Liver (tissue), 8 donors: ENCODE measurements at regions not wholly inside any gene's neighbourhood (a gene's known extent, or its start where the extent isn't known, plus 50 kb on each side); places are given as distances from the start of the nearest gene placed in this dataset.

Experiments used
- DNase-seq: peaks from one replicate; pipeline ENCODE4 v3.0.0-alpha.2; 2017; ENCODE audit warnings: low spot score
- H3K27ac ChIP-seq, 2 donors: one replicate each; pipeline ENCODE4 v1.7.0; 2013; ENCODE audit warnings: inconsistent platforms in 2 of 2, low read length in 2 of 2, control low read depth in 1 of 2, low read depth in 1 of 2, mild to moderate bottlenecking in 1 of 2
- H3K27me3 ChIP-seq, 4 donors: one replicate each; pipeline versions ENCODE4 v1.6.1 to v1.7.0; 2013; ENCODE audit warnings: low read length in 3 of 4, inconsistent platforms in 1 of 4, mild to moderate bottlenecking in 1 of 4, moderate library complexity in 1 of 4; ENCODE audit not compliant: control insufficient read depth in 4 of 4, insufficient read depth in 4 of 4
- H3K36me3 ChIP-seq, 4 donors: one replicate each; pipeline versions ENCODE4 v1.6.1 to v1.7.0; 2013; ENCODE audit warnings: low read length in 3 of 4, mild to moderate bottlenecking in 3 of 4, low read depth in 1 of 4, moderate library complexity in 1 of 4; ENCODE audit not compliant: control insufficient read depth in 4 of 4, insufficient read depth in 3 of 4
- H3K4me1 ChIP-seq, 4 donors: one replicate each; pipeline versions ENCODE4 v1.6.1 to v1.7.0; 2013; ENCODE audit warnings: low read length in 3 of 4, mild to moderate bottlenecking in 3 of 4, moderate library complexity in 1 of 4; ENCODE audit not compliant: control insufficient read depth in 4 of 4, insufficient read depth in 4 of 4
- H3K4me3 ChIP-seq, 3 donors: one replicate each; pipeline versions ENCODE4 v1.6.1 to v1.7.0; 2013; ENCODE audit warnings: low read length in 3 of 3, control low read depth in 1 of 3, low read depth in 1 of 3, mild to moderate bottlenecking in 1 of 3
- H3K9ac ChIP-seq, 2 donors: one replicate each; pipeline ENCODE4 v1.7.0; 2013; ENCODE audit warnings: low read length in 2 of 2, mild to moderate bottlenecking in 2 of 2, moderate library complexity in 2 of 2, control low read depth in 1 of 2, low read depth in 1 of 2
- H3K9me3 ChIP-seq, 4 donors: one replicate each; pipeline versions ENCODE4 v1.6.1 to v1.7.0; 2013; ENCODE audit warnings: low read length in 3 of 4; ENCODE audit not compliant: control insufficient read depth in 4 of 4
- EGR1 ChIP-seq, 2 donors: IDR thresholded peaks; 2 replicates each; pipeline ENCODE4 v1.6.1; 2016 to 2018; ENCODE audit warnings: antibody characterized with exemption in 2 of 2, low read depth in 2 of 2
- FOXA1 ChIP-seq: IDR thresholded peaks from 2 replicates; pipeline ENCODE4 v1.6.1; 2016; ENCODE audit warnings: antibody characterized with exemption
- FOXA2 ChIP-seq: IDR thresholded peaks from 2 replicates; pipeline ENCODE4 v1.6.1; 2016; ENCODE audit warnings: antibody characterized with exemption
- GABPA ChIP-seq, 2 donors: IDR thresholded peaks in 1 of 2; conservative IDR thresholded peaks in 1 of 2; 2 replicates each; pipeline ENCODE4 v1.6.1; 2016; ENCODE audit warnings: antibody characterized with exemption in 2 of 2, mild to moderate bottlenecking in 1 of 2, moderate library complexity in 1 of 2
- HNF4A ChIP-seq, 2 donors: conservative IDR thresholded peaks; 2 replicates each; pipeline ENCODE4 v1.6.1; 2016; ENCODE audit warnings: antibody characterized with exemption in 2 of 2, mild to moderate bottlenecking in 2 of 2
- HNF4G ChIP-seq: IDR thresholded peaks from 2 replicates; pipeline ENCODE4 v1.6.1; 2016; ENCODE audit warnings: antibody characterized with exemption
- JUND ChIP-seq, 2 donors: IDR thresholded peaks; 2 replicates each; pipeline ENCODE4 v1.6.1; 2016; ENCODE audit warnings: antibody characterized with exemption in 2 of 2
- NR2F2 ChIP-seq: IDR thresholded peaks from 2 replicates; pipeline ENCODE4 v1.6.1; 2016; ENCODE audit warnings: antibody characterized with exemption
- RAD21 ChIP-seq, 2 donors: IDR thresholded peaks; 2 replicates each; pipeline ENCODE4 v1.6.1; 2016; ENCODE audit warnings: antibody characterized with exemption in 2 of 2, mild to moderate bottlenecking in 2 of 2
- RXRA ChIP-seq, 2 donors: IDR thresholded peaks; 2 replicates each; pipeline ENCODE4 v1.6.1; 2017 to 2018; ENCODE audit warnings: antibody characterized with exemption in 2 of 2, mild to moderate bottlenecking in 1 of 2
- SP1 ChIP-seq: IDR thresholded peaks from 2 replicates; pipeline ENCODE4 v1.6.1; 2018; ENCODE audit warnings: antibody characterized with exemption, mild to moderate bottlenecking
- YY1 ChIP-seq: IDR thresholded peaks from 2 replicates; pipeline ENCODE4 v1.6.1; 2016; ENCODE audit warnings: antibody characterized with exemption, mild to moderate bottlenecking
- WGBS: extraction: QIAGEN DNeasy Blood & Tissue Kit; methylation state at CpG from one replicate; pipeline ENCODE4 v1.1.7; 2013; 5-methylcytosine and 5-hydroxymethylcytosine counted together
- TF ChIP-seq, protein P1 (sequence below): fragments of 150-350 bp; IDR thresholded peaks from 2 replicates; pipeline ENCODE4 v1.5.1; 2017; ENCODE audit warnings: improper control_type of control experiment, low read depth, low read length; ENCODE audit not compliant: missing input control
- TF ChIP-seq, protein P2 (sequence below): IDR thresholded peaks from 2 replicates; pipeline ENCODE4 v1.6.1; 2016; ENCODE audit warnings: antibody characterized with exemption, mild to moderate bottlenecking
- TF ChIP-seq, protein P3 (sequence below): IDR thresholded peaks from 2 replicates; pipeline ENCODE4 v1.6.1; 2016; ENCODE audit warnings: antibody characterized with exemption
- TF ChIP-seq, protein P4 (sequence below): IDR thresholded peaks from 2 replicates; pipeline ENCODE4 v1.6.1; 2016; ENCODE audit warnings: antibody characterized with exemption
- TF ChIP-seq, protein P5 (sequence below): IDR thresholded peaks from 2 replicates; pipeline ENCODE4 v1.6.1; 2016; ENCODE audit warnings: antibody characterized with exemption
- donor health status: healthy.
- donor health status: healthy.
- donor health status: healthy.
- donor health status: healthy.
- donor health status: healthy.

DNA sequence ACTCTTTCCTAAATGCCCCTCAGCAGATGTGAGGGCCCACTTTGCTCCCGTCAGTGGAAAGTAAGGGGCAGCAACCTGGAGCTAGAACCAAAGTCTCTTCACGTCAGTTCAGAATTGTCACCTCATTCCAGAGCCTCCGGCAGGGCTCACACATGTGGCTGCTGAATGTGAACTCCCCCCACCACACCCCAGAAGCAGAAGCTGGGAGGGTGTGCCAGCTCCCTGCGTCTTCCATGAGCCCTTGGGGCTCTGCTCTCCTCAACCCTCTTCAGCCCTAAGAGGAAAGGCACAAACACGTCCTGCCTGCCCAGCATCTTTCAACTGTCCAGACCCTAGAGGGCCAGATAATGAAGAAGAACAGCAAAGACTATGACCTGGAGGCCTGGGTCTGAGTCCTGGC, 105.3 kb downstream of the SALL1 start (continued):
- TF ChIP-seq, protein P1, sequence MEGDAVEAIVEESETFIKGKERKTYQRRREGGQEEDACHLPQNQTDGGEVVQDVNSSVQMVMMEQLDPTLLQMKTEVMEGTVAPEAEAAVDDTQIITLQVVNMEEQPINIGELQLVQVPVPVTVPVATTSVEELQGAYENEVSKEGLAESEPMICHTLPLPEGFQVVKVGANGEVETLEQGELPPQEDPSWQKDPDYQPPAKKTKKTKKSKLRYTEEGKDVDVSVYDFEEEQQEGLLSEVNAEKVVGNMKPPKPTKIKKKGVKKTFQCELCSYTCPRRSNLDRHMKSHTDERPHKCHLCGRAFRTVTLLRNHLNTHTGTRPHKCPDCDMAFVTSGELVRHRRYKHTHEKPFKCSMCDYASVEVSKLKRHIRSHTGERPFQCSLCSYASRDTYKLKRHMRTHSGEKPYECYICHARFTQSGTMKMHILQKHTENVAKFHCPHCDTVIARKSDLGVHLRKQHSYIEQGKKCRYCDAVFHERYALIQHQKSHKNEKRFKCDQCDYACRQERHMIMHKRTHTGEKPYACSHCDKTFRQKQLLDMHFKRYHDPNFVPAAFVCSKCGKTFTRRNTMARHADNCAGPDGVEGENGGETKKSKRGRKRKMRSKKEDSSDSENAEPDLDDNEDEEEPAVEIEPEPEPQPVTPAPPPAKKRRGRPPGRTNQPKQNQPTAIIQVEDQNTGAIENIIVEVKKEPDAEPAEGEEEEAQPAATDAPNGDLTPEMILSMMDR, result no peak

DNA sequence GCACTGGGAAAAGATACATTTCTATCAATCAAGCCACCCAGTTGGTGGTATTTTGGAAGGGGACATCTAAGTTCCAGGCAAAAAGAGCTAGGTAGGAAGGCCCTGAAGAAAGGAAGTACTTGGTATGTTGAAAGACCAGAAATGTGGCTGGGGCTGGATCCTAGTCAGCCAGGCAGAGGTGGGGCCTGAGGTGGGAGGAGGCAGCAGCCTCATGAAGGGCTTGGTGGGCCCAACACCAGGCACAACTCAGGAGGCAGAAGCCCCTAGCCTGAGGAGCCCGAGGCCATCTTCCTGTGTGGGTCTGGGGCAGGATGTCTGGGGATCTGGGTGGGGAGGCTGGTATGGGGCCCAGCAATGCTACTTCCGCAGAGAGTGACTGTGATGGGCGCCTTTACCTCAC, 105.9 kb downstream of the SALL1 start:
- H3K9me3 ChIP-seq, result no peaks in the 10 kb centered on the region
- WGBS, result 90% methylated on average over 3 of the region's 3 CpGs
- H3K27ac ChIP-seq, result no peak overlapping the region
- peaks cover 2 to 9% (median 8%) of the 10 kb centered on the region in 4 donors for H3K4me1 ChIP-seq
- no peak for DNase-seq
- H3K27me3 ChIP-seq, result no peaks in the 10 kb centered on the region
- no peak overlapping the region for H3K9ac ChIP-seq
- TF ChIP-seq FOXA2, result no peak
- TF ChIP-seq, protein P2, sequence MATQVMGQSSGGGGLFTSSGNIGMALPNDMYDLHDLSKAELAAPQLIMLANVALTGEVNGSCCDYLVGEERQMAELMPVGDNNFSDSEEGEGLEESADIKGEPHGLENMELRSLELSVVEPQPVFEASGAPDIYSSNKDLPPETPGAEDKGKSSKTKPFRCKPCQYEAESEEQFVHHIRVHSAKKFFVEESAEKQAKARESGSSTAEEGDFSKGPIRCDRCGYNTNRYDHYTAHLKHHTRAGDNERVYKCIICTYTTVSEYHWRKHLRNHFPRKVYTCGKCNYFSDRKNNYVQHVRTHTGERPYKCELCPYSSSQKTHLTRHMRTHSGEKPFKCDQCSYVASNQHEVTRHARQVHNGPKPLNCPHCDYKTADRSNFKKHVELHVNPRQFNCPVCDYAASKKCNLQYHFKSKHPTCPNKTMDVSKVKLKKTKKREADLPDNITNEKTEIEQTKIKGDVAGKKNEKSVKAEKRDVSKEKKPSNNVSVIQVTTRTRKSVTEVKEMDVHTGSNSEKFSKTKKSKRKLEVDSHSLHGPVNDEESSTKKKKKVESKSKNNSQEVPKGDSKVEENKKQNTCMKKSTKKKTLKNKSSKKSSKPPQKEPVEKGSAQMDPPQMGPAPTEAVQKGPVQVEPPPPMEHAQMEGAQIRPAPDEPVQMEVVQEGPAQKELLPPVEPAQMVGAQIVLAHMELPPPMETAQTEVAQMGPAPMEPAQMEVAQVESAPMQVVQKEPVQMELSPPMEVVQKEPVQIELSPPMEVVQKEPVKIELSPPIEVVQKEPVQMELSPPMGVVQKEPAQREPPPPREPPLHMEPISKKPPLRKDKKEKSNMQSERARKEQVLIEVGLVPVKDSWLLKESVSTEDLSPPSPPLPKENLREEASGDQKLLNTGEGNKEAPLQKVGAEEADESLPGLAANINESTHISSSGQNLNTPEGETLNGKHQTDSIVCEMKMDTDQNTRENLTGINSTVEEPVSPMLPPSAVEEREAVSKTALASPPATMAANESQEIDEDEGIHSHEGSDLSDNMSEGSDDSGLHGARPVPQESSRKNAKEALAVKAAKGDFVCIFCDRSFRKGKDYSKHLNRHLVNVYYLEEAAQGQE, result no peak
- TF ChIP-seq SP1, result no peak
- no peak for TF ChIP-seq EGR1 (IDR thresholded peaks at IDR 0.05; ENCODE audit: low read depth in 2 of 2)
- TF ChIP-seq NR2F2, result no peak
- TF ChIP-seq JUND (IDR thresholded peaks at IDR 0.05), result no peak
- no peak for TF ChIP-seq RAD21 (IDR thresholded peaks at IDR 0.05)
- TF ChIP-seq HNF4G, result no peak
- TF ChIP-seq YY1, result no peak
- TF ChIP-seq, protein P1, result no peak
- TF ChIP-seq FOXA1, result no peak
- TF ChIP-seq, protein P3, sequence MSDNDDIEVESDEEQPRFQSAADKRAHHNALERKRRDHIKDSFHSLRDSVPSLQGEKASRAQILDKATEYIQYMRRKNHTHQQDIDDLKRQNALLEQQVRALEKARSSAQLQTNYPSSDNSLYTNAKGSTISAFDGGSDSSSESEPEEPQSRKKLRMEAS, result no peak
- TF ChIP-seq, protein P4, sequence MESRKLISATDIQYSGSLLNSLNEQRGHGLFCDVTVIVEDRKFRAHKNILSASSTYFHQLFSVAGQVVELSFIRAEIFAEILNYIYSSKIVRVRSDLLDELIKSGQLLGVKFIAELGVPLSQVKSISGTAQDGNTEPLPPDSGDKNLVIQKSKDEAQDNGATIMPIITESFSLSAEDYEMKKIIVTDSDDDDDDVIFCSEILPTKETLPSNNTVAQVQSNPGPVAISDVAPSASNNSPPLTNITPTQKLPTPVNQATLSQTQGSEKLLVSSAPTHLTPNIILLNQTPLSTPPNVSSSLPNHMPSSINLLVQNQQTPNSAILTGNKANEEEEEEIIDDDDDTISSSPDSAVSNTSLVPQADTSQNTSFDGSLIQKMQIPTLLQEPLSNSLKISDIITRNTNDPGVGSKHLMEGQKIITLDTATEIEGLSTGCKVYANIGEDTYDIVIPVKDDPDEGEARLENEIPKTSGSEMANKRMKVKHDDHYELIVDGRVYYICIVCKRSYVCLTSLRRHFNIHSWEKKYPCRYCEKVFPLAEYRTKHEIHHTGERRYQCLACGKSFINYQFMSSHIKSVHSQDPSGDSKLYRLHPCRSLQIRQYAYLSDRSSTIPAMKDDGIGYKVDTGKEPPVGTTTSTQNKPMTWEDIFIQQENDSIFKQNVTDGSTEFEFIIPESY, result no peak
- TF ChIP-seq GABPA (IDR thresholded peaks at IDR 0.05 in 1 of 2, conservative IDR thresholded peaks at IDR 0.05 in 1 of 2), result no peak
- TF ChIP-seq RXRA (IDR thresholded peaks at IDR 0.05), result no peak
- TF ChIP-seq, protein P5, sequence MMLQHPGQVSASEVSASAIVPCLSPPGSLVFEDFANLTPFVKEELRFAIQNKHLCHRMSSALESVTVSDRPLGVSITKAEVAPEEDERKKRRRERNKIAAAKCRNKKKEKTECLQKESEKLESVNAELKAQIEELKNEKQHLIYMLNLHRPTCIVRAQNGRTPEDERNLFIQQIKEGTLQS, result no peak
- no peak for TF ChIP-seq HNF4A (conservative IDR thresholded peaks at IDR 0.05)
- H3K4me3 ChIP-seq, result no peak overlapping the region
- H3K36me3 ChIP-seq, result no peaks in the 10 kb centered on the region
